ENCODE measurements at regions not wholly inside any gene's neighbourhood (a gene's known extent, or its start where the extent isn't known, plus 50 kb on each side); places are given as distances from the start of the nearest gene placed in this dataset.
"Not testable (repeated sequence)": the region's sequence is repeated elsewhere in the genome, so short reads cannot be mapped to it uniquely, and the experiment has no call there.

DNA sequence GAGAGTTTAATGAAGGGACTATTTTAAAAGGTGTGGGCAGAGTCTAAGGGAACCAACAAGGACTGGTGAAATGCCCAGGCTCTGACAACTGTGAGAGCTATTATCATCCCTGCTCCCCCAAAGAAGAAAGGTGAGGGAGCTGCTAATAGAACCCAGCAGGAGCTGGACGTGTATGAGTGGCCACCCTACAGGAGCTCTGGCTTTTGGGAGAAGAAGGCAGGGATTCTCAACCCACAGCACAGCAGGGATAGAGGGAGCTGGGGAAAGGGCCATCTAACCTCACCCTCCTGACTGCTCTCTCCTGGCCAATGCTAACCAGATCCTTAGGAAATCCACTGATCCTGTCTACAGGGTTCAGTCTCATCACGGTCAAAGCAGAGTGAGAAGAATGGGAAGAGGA lies 57.1 kb downstream of the GRIN2B start:
- intact Hi-C loops (cut with micrococcal nuclease), result no loop called here

DNA sequence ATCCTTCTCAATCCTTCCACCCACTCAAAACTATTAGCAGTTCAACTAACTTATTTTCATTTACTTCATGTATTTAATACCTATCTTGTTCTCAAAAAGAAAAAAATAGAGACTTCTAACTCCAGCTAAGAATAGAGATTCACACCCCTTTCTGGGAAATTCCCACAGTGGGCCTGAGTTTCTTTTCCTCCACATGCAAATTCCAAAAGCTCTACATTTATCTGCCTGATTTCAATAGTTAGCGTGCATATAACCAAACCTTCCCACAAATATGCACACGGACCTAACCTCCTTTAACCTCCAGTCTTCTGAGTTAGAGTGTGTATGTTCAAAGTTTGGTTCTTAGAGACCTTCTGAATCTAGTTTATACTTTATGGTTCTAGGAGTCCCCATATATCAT lies 62.5 kb downstream of the GRIN2B start:
- intact Hi-C loops (cut with micrococcal nuclease), result no loop called here

DNA sequence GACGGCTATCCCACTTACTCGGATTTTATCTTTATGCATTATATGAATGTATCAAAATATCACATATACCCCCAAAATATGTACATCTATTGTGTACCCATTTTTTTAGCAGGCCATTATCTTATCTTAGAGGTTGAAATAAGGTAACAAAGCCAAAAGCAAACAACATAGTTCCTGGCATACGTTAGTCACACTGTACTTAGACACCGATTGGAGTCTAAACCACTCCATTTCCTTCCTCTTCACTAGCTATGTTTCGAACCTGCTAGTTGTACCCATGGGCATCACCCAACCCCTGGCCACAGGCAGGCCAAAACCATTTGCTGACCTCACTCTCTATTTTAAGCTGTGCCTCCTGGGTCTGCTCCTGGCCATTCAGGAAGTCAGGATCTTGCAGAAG lies 66.3 kb downstream of the GRIN2B start:
- intact Hi-C loops (cut with micrococcal nuclease), result no loop called here

GRCh38 chr12:13913371-13913770 lies 68.0 kb downstream of the GRIN2B start:
- intact Hi-C loops (cut with micrococcal nuclease), result no loop called here

DNA sequence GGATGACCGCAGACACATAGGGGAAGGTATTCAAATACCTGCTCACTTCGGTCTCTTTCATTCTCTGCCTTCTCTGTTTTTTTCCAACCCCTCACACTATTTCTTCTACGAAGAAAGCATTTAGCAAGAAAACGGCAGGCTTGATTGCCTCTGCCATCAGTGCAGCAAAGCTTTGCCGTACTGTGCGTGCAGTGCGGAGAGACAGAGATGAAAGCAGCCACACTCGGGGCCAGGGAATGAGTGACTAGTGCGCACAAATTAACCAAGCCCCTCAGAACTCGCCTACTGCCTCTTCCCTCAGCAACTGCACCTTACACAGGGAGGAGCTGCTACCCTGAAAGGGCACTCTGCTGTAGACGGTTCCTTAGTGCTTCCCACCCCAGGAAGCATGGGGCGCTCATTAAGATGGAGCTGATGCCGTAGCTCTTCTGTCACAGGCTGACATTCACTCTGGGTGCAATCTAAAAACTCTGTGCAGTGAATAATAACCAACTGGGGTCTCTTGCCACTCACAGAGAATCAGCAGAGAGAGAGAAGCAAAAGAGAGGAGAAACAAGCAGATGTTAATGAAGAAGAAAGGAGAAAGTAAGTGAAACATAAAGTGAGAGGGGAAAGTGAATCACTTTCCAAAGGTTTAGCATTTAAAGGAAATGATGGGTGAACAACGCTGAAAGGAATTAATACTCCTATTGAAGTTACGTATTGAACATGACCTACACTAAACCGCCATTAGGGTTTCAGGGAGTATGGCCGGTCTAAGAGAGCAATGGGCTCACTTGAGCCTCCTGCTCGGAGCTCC lies 69.4 kb downstream of the GRIN2B start:
- intact Hi-C loops (cut with micrococcal nuclease), result no loop called here

- intact Hi-C loops (cut with micrococcal nuclease), result no loop called here
These were observed 75.6 kb downstream of the GRIN2B start for GRCh38 chr12:13905794-13906193.

DNA sequence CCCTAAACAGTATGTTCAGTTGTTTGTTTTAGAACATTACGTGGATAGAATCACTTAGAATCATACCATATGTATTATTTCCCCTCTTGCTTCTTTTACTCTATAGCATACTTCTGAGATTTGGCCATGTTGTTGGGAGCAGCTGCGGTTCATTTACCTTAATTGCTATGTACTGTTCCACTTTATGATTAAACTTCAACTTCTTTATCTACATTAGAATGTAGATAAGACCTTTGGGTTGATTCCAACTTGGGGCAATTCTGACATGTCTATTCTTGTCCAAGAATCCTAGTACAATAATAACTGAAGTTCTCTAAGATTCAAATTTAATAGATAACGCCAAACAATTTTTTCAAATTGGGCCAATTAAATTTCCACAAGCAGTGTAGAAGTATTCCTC lies 80.7 kb downstream of the GRIN2B start:
- intact Hi-C loops (cut with micrococcal nuclease), result no loop called here

- intact Hi-C loops (cut with micrococcal nuclease), result not testable (repeated sequence)
These were observed 83.0 kb downstream of the GRIN2B start for GRCh38 chr12:13898387-13898786.

- intact Hi-C loops (cut with micrococcal nuclease), result no loop called here
These were observed 83.6 kb downstream of the GRIN2B start for GRCh38 chr12:13897811-13898210.

DNA sequence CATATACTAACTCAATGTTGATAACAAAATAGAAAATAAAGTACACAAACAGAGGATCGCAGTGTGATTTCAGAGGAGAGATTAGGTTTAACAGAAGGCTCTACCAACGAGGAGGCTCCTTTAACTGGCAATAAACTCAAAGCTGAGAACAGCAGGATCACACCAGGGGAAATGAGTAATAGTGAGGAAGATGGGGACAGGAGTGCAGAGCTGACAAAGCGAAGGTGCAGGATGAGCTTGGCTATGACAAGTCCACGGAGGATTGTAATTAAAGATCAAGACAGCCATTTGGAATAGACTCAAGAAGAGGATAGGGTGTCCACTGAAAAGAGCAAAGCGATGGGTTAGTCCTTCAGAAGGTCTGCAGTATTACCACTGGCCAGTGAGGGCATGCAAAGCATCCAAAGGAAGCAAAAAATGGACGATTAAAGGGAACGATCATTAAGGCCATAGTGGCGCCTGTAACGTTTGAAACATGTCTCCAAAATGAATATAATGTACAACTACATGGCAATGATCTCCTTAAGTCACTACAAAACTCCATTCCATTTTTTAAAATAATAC lies 85.3 kb downstream of the GRIN2B start:
- intact Hi-C loops (cut with micrococcal nuclease), result no loop called here

GRCh38 chr12:13891902-13892301 lies 89.5 kb downstream of the GRIN2B start:
- intact Hi-C loops (cut with micrococcal nuclease), result no loop called here

DNA sequence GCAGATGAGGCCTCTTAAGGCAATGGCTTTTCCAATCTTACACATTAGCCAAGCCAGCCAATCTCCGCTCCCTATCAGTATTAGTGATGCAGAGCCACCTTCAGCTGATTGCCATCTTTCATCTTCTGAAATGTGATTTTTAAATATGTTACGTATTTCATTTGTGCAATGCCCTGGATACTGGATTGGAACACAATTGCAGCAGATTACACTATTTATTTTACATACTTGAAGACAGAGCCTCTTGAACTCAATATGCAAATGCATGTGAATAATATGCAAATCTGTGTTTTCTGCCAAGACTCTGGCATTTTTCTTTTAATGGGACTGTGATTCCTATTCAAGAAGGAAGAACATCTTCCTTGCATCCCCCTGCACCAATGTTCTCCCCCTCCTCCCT lies 90.5 kb downstream of the GRIN2B start:
- intact Hi-C loops (cut with micrococcal nuclease), result no loop called here

GRCh38 chr12:13887779-13888388 lies 93.5 kb downstream of the GRIN2B start:
- intact Hi-C loops (cut with micrococcal nuclease), result no loop called here

DNA sequence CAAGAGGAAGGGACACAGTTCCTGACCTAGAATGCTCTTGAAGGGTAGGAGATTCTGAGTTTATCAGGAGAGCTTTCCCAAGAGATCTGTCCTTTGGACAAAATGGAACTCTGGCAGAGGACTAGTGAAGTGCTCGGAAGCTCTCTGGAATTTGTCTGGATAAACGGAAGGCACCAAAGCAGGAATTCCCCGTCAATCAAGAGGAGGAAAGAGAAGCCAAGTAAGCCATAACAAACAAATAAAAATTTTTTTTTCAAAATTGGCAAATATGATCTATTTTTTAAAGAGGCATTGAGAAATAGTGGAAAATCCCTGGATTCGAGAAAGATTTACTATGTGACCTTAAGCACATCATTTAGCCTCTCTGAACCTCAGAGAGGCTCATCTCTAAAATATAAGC lies 99.2 kb downstream of the GRIN2B start:
- intact Hi-C loops (cut with micrococcal nuclease), result no loop called here

DNA sequence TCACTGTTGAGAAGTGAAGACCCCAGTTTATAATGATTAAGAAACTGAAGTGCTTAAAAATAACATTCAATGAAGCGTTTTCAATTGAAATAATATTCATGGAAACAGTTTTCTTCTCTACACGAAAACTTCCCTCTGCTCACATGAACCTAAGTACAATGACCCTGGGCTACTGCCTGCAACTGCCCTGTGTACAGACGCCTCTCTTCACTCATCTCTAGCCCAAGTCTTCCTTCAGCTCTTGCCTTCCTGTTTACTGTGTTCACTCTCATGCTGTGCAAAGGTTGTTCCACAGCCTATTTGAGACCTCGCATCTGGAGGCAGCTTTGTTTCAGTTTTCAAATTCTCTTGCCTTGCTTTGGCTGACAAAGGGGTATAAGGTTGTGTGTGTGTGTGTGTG lies 100.8 kb downstream of the GRIN2B start:
- intact Hi-C loops (cut with micrococcal nuclease), result no loop called here

GRCh38 chr12:13875744-13876143 lies 105.7 kb downstream of the GRIN2B start:
- intact Hi-C loops (cut with micrococcal nuclease), result no loop called here

DNA sequence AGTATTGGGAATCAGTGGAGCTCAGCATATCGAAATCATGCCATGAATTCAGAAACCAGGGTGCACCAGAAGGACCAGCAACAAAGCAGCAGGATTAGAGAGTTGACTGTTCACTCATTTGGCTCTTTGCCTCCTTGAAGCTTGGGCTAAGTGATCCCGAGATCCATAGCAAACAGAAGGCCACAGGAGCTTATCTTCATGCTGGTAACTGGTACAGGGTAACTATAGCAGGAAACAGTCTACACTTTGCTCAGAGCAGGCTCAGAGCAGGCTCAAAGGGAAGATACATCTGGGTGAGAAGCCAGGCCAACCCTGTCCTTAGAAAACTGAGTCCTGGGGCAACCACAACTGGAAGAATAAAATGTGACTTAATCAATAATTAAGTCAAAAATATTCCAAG lies 111.1 kb downstream of the GRIN2B start:
- intact Hi-C loops (cut with micrococcal nuclease), result no loop called here

- intact Hi-C loops (cut with micrococcal nuclease), result loop anchor here (1.0 kb wide), 1 partner anchor 303 kb away; no protein-coding TSS in a partner anchor
These were observed 117.2 kb downstream of the GRIN2B start for GRCh38 chr12:13864081-13864673.

DNA sequence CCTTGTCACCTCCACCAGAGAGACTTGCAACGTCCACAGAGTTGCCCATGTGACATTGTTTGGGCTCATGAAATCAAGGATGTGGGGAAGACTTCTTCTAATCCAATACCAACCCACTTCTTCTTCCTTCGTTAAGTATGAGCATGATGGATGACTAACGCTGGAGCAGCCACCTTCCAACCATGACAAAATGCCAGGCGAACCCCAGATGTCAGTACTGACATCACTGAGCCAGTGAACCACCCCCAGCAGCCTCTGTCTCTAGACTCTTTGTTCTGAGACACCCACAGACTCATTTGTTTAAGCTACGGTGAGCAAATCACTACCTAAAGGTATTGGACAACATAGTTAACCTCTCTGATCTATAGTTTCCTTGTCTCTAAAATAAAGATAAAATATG lies 123.7 kb downstream of the GRIN2B start:
- intact Hi-C loops (cut with micrococcal nuclease), result no loop called here

- intact Hi-C loops (cut with micrococcal nuclease), result no loop called here
These were observed 127.9 kb downstream of the GRIN2B start for GRCh38 chr12:13853471-13853870.

- intact Hi-C loops (cut with micrococcal nuclease), result no loop called here
These were observed 129.6 kb downstream of the GRIN2B start for GRCh38 chr12:13851828-13852227.

DNA sequence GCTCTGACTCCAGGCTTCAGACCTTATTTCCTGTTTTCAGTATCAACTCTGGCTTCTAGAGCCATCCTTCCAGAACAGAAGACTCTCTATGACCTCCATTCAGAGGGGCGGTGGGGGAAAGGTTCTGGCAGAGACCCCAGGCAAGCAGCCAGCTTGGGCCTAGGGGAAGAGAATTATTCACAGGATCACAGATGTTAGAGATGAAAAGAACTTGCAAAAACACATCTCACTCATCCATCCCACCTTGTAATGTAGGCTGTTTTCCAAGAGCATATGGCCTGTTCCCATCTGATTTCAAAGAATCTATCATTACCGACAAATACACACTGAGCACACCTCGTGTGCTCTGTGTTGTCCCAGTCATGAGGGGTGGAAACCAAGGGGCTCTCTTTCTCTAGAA lies 131.9 kb downstream of the GRIN2B start:
- intact Hi-C loops (cut with micrococcal nuclease), result no loop called here

All from T-helper 1 cell treated with Interleukin-12 subunit alpha and Interleukin-12 subunit beta and Interleukin-4 antibody, amounts not matched to agents 30 ng/mL and 1 ng/mL, for 36 hours (primary cell).